ENCODE measurements at regions not wholly inside any gene's neighbourhood (a gene's known extent, or its start where the extent isn't known, plus 50 kb on each side); places are given as distances from the start of the nearest gene placed in this dataset.

DNA sequence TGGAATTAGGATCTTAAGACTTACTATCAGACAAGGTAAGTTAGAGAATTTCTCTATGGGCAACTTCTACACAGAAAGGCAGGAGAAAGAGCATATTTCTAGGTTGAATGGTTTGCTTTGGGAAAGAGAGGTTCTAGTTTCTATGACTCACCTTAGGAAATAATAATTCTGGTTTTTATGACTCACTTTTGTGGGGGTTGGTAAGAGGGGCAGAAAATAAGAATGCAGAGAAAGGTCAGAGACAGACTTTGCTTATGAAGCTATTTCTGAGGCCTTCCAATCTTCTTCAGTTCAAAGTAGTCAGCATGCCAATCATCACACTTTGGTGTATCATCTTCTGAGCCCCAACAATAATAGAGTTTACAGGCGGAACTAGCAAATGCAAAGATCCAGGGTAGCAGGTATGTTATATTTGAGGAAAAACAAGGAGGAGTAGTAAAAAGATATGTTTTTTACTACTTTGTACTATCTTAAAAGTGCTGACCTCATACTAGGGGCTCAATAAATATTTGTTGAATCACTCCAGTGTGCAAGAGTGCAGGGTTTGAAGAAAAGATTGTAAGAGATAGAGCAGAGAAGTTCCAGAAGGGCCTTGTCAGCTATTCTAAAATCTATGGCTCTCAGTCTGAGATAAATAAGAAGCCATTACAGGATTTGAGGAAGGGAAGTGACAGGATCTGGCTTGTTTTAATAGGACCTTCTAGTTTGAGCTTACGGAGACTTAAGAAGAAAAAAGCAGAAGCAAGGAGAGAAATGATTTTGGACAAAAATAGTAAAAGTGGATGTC lies 56.7 kb upstream of the LRFN5 start:
- no peak overlapping the region for H3K4me3 ChIP-seq (ENCODE audit: low read depth, poor library complexity, severe bottlenecking)
- DNase-seq (ENCODE audit: low spot score in 2 of 2) = no peak
- WGBS, 2 donors = 63 to 64% methylated on average over 2 of the region's 2 CpGs
- TF ChIP-seq POLR2A (IDR thresholded peaks at IDR 0.05) = no peak
- TF ChIP-seq, protein P1, sequence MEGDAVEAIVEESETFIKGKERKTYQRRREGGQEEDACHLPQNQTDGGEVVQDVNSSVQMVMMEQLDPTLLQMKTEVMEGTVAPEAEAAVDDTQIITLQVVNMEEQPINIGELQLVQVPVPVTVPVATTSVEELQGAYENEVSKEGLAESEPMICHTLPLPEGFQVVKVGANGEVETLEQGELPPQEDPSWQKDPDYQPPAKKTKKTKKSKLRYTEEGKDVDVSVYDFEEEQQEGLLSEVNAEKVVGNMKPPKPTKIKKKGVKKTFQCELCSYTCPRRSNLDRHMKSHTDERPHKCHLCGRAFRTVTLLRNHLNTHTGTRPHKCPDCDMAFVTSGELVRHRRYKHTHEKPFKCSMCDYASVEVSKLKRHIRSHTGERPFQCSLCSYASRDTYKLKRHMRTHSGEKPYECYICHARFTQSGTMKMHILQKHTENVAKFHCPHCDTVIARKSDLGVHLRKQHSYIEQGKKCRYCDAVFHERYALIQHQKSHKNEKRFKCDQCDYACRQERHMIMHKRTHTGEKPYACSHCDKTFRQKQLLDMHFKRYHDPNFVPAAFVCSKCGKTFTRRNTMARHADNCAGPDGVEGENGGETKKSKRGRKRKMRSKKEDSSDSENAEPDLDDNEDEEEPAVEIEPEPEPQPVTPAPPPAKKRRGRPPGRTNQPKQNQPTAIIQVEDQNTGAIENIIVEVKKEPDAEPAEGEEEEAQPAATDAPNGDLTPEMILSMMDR (IDR thresholded peaks at IDR 0.05) = no peak
- intact Hi-C loops (cut with DNase I; ENCODE audit: low total_unique reads) = no loop called here

DNA sequence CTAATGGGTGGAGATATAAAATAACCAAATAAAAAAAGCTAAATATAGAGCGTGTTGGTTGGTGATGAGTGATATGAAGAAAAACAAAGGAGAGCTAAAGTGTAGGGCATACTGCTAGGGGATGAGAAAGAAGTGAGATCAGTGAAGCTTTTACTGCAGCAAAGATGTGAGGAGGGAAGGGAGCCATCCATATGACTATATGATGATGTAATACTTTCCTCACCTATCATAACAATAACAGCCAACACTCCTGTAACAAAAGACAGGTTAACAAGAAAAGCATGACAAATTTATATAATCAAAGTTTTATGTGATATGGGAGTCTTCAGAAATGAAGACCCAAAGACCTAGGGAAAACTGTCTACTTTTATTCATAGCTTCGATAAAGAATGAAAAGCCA lies 57.4 kb upstream of the LRFN5 start:
- no peak for DNase-seq (ENCODE audit: low spot score in 2 of 2)
- intact Hi-C loops (cut with DNase I; ENCODE audit: low total_unique reads) = no loop called here
- TF ChIP-seq, protein P1 (IDR thresholded peaks at IDR 0.05) = no peak
- TF ChIP-seq POLR2A (IDR thresholded peaks at IDR 0.05) = no peak
- no peak overlapping the region for H3K4me3 ChIP-seq (ENCODE audit: low read depth, poor library complexity, severe bottlenecking)
- WGBS, 2 donors = 90 to 94% methylated on average over 2 of the region's 2 CpGs

DNA sequence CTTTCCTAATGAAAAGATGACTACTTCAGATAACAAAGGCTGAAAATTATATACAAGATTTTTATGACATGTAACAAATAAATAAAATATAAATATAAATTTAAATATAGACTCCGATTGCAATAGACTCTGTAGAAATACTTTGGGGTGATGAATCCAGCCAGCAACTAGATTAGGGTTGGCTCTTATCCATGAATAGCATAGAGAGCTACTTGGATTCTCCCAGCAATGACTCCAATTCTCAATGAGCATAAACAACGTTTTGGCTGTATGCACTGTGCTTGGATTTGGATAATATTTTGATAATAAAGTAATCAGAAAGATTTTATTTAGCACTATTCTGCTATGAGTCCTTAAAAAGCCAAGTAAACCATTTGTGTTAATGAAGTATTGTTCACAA lies 58.0 kb upstream of the LRFN5 start:
- intact Hi-C loops (cut with DNase I; ENCODE audit: low total_unique reads) = no loop called here
- no peak overlapping the region for H3K4me3 ChIP-seq (ENCODE audit: low read depth, poor library complexity, severe bottlenecking)
- 68 to 70% methylated on average over 2 of the region's 2 CpGs for WGBS, 2 donors
- TF ChIP-seq, protein P1 (IDR thresholded peaks at IDR 0.05) = no peak
- TF ChIP-seq POLR2A (IDR thresholded peaks at IDR 0.05) = no peak
- no peak for DNase-seq (ENCODE audit: low spot score in 2 of 2)

DNA sequence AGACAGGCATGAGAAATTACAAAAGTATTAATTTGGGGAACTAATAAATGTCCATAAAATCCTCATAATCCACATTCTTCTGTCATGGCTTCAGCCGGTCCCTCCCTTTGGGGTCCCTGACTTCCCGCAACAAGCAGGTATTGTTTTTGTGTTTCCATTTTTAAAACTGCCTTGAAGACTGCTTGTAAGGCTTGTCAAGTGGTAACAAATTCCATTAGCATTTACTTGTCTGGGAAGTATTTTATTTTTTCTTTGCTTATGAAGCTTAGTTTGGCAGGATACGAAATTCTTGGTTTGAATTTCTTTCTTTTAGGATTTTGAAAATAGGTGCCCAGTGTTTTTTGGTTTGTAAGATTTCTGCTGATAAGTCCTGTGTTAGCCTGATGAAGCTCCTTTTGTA lies 65.3 kb upstream of the LRFN5 start:
- TF ChIP-seq, protein P1 (IDR thresholded peaks at IDR 0.05) = no peak
- no peak for TF ChIP-seq POLR2A (IDR thresholded peaks at IDR 0.05)
- DNase-seq (ENCODE audit: low spot score in 2 of 2) = no peak
- intact Hi-C loops (cut with DNase I; ENCODE audit: low total_unique reads) = no loop called here

DNA sequence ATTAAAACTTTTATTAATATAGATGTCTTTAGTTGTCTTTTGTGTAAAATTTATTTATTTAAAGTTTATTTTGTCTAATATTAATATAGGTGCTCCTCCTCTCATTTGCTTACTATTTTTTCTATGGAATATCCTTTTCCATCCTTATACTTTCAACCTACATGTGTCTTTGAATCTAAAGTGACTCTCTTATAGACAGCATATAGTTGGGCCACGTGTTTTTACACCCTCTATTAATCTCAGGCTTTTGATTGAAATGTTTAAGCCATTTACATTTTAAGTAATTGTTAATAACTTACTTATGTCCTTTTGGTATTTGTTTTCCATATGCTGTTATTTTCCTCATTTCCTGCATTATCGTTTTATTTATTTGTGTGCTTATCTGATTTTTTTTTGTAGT lies 74.4 kb upstream of the LRFN5 start:
- WGBS, 2 donors = 81 to 87% methylated on average over 2 of the region's 2 CpGs

More for the DNA sequence above, 65.3 kb upstream of the LRFN5 start:
- WGBS, 2 donors = 90 to 91% methylated on average over 3 of the region's 3 CpGs
- H3K4me3 ChIP-seq (ENCODE audit: low read depth, poor library complexity, severe bottlenecking) = no peak overlapping the region

More for the DNA sequence above, 74.4 kb upstream of the LRFN5 start:
- H3K4me3 ChIP-seq (ENCODE audit: low read depth, poor library complexity, severe bottlenecking) = no peak overlapping the region
- no peak for TF ChIP-seq POLR2A (IDR thresholded peaks at IDR 0.05)
- TF ChIP-seq, protein P1 (IDR thresholded peaks at IDR 0.05) = no peak
- intact Hi-C loops (cut with DNase I; ENCODE audit: low total_unique reads) = no loop called here
- DNase-seq (ENCODE audit: low spot score in 2 of 2) = no peak
